HG03039 (cell line): ENCODE measurements at regions not wholly inside any gene's neighbourhood (a gene's known extent, or its start where the extent isn't known, plus 50 kb on each side); places are given as distances from the start of the nearest gene placed in this dataset.
"Not testable (repeated sequence)": the region's sequence is repeated elsewhere in the genome, so short reads cannot be mapped to it uniquely, and the experiment has no call there.

Experiments
- ATAC-seq: cut with Tn5 transposase; IDR thresholded peaks from one replicate; pipeline ENCODE4 v1.9.1; 2021; ENCODE audit warnings: mild to moderate bottlenecking, moderate library complexity; ENCODE audit not compliant: unreplicated experiment

GRCh38 chr5:85375525-85375924, 990.8 kb upstream of the EDIL3 start:
- no peak for ATAC-seq

- no peak for ATAC-seq
These were observed 1004.1 kb upstream of the EDIL3 start for GRCh38 chr5:85388770-85389169.

GRCh38 chr5:85392309-85392708, 1007.6 kb upstream of the EDIL3 start:
- ATAC-seq = not testable (repeated sequence)

- no peak for ATAC-seq
These were observed 1010.8 kb upstream of the EDIL3 start for GRCh38 chr5:85395526-85395925.

GRCh38 chr5:85397451-85397850, 1012.8 kb upstream of the EDIL3 start:
- ATAC-seq = no peak

GRCh38 chr5:85428426-85428934, 1043.8 kb upstream of the EDIL3 start:
- ATAC-seq = no peak

GRCh38 chr5:85431726-85432125, 1047.0 kb upstream of the EDIL3 start:
- ATAC-seq = not testable (repeated sequence)

- no peak for ATAC-seq
These were observed 1056.5 kb upstream of the EDIL3 start for GRCh38 chr5:85441156-85441555.

GRCh38 chr5:85441853-85442252, 1057.2 kb upstream of the EDIL3 start:
- ATAC-seq = no peak

GRCh38 chr5:85452322-85453025, 1067.8 kb upstream of the EDIL3 start:
- no peak for ATAC-seq

GRCh38 chr5:85453026-85453349, 1068.3 kb upstream of the EDIL3 start:
- no peak for ATAC-seq

- ATAC-seq = no peak
These were observed 1073.6 kb upstream of the EDIL3 start for GRCh38 chr5:85458319-85458718.

- ATAC-seq = no peak
These were observed 1078.3 kb upstream of the EDIL3 start for GRCh38 chr5:85462957-85463356.

- ATAC-seq = no peak
These were observed 1081.7 kb upstream of the EDIL3 start for GRCh38 chr5:85466423-85466822.

GRCh38 chr5:85472749-85473148, 1088.1 kb upstream of the EDIL3 start:
- no peak for ATAC-seq

- ATAC-seq = not testable (repeated sequence)
These were observed 1090.5 kb upstream of the EDIL3 start for GRCh38 chr5:85475151-85475550.

- no peak for ATAC-seq
These were observed 1091.9 kb upstream of the EDIL3 start for GRCh38 chr5:85476617-85477016.

GRCh38 chr5:85479849-85480248, 1095.2 kb upstream of the EDIL3 start:
- no peak for ATAC-seq

- ATAC-seq = no peak
These were observed 1100.4 kb upstream of the EDIL3 start for GRCh38 chr5:85484982-85485574.

GRCh38 chr5:85488295-85488694, 1103.6 kb upstream of the EDIL3 start:
- ATAC-seq = no peak

GRCh38 chr5:85500869-85501268, 1116.2 kb upstream of the EDIL3 start:
- ATAC-seq = no peak

GRCh38 chr5:85512896-85513295, 1104.8 kb upstream of the COX7C start:
- ATAC-seq = no peak

GRCh38 chr5:85515588-85515987, 1102.2 kb upstream of the COX7C start:
- no peak for ATAC-seq
